Embryonic facial prominence (tissue), 1 donor: ENCODE measurements at regions not wholly inside any gene's neighbourhood (a gene's known extent, or its start where the extent isn't known, plus 50 kb on each side); places are given as distances from the start of the nearest gene placed in this dataset.
"Not testable (repeated sequence)": the region's sequence is repeated elsewhere in the genome, so short reads cannot be mapped to it uniquely, and the experiment has no call there.

Experiments
- DNase-seq: peaks from one replicate; pipeline ENCODE4 v3.0.0-alpha.2; 2016; ENCODE audit errors: extremely low spot score

DNA sequence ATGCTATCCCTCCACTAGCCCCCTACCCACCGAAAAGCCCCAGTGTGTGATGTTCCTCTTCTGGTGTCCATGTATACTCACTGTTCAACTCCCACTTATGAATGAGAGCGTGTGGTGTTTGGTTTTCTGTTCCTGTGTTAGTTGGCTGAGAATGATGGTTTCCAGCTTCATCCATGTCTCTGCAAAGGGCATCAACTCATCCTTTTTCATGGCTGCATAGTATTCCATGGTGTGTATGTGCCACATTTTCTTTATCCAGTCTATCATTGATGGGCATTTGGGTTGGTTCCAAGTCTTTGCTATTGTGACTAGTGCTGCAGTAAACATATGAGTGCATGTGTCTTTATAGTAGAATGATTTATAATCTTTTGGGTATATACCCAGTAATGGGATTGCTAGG is 599.3 kb upstream of the B3GAT1 start:
- not testable (repeated sequence) for DNase-seq

DNA sequence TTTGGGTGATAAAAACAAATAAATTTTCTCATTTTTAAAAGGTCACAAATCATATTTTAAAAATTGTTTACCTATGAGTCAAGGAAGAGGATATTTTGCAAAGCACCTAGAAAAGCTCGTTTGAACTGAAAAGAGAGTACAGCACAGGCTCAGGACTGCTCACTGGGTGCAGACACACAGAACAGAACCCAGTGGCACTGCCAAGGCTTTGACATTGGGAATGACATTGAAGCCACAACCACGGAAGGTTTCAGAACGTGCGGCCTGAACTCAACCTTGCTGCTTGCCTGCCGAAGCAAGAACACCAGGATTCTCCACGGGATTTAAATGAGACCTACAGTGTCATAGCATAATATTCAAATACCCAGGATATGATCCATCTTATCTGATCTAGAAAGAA is 597.1 kb upstream of the B3GAT1 start:
- DNase-seq: no peak

DNA sequence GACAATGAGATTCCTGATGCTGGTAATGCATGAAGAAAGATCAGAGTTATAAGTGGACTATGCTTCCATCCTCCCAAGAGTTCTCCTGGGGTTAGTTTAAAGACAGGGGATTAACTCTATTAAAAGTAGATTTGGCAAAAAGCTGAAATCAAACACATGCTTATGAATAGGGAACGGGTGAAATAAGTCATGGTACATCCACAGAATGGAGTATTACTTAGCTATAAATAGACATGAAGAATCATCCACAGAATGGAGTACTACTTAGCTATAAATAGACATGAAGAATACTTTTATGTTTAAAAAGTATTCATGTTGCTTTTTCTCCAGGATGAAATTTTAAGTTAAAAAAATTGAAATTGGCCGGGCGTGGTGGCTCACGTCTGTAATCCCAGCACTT is 596.4 kb upstream of the B3GAT1 start:
- no peak for DNase-seq

DNA sequence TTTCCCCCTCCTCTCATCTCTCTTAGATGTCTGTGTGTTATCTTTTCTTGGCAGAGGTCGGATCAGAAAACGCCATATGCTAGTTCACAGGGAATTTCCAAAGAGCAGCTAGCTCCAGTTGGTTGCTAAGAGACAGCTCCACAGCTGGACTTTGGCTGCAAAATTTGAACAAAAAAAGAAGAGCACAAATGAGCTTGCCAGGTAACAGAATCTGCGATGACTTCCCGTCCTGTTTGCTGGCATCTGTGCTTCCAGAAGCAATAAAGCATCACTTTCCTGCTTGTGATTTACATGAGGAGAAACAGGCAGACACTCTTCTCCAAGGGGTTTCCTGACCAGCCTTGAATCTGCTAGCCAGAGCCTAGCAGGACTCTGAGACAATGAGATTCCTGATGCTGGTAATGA is 596.0 kb upstream of the B3GAT1 start:
- no peak for DNase-seq

DNA sequence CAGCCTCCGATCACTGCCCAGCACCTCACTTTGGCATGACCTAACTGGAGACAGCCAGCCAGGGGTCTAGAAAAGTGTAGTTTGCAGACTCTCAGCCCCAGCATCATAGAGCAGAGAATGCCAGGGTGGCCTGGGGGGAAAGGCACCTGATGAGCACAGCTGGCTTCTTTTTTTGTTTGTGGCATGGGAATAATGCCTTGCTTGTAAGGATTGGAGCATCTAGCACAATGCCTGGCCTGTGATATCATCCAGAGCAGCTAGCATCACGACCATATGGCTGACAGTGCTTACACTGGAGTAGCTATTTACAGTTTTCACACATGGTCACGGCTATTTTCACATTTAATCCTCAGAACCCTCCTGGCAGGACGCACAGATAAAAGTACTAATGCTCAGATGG is 594.8 kb upstream of the B3GAT1 start:
- DNase-seq: no peak

DNA sequence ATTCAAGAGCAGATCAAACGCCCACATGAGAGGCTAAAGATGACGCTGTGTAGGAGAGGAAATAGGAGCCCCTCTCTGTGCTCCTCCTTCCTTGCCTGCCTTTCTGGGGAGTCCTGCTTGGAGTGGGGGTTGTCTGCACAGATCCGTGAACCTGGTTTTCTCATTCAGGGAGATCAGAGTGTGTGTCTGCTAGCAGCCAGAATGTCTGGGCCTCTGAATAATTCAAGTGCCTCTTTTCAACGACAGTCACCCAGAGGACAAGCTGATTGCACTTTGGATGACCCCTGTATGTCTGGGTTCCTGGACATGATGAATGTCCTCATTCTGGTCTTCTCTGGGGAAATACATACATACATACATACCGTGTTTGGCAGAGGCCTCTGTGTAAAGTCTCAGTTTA is 592.5 kb upstream of the B3GAT1 start:
- no peak for DNase-seq

DNA sequence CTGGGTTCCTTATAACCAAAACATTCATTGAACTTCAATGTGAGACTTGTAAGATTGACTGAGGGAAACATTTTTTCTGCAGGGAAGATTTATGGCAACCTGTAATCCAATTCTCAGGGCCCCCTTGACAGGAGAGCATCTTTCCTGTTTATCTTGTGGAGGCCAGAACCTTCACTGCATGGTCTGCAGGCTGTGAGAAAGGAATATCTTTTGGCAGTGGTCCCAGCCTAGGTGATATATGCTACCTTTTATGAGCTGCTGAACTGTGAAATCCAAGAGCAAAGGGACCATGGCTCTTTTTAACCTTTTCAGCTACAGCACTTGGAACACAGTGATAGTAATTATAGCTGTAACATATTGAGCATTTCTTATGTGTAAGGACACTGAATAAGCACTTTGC is 590.2 kb upstream of the B3GAT1 start:
- DNase-seq: no peak

DNA sequence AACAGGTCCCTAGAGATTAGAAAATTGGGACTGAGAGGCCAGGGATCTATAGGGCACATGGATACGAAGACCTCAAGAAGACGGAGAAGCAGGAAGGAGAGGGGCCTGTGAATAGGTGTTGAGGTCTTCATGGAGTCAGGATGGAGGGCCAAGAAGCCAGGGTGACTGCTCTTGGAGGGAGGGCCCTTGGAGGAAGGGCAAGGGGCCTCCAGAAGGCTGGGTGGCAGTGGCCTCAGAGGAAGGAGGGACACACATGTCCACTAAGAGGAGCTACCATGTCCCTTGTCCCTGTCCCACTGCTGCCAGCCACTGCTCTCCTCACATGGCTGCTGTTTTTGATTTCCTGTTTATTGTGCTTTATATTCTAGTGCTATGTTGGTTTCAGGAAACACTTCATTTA is 589.5 kb upstream of the B3GAT1 start:
- DNase-seq: no peak

DNA sequence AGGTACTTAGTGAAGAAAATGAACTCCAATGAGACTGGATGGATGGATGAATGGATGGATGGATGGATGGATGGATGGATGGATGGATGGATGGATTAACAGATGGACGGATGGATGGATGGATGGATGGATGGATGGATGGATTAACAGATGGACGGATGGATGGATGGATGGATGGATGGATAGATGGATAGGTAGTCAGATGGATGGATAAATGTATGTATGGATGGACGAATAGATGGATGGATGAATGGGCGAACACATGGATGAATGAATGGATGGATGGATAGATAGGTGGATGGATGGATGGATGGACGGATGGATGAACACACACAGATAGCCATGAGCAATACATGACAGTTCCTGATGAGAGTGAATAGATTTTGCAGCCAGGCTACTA is 589.0 kb upstream of the B3GAT1 start:
- not testable (repeated sequence) for DNase-seq

DNA sequence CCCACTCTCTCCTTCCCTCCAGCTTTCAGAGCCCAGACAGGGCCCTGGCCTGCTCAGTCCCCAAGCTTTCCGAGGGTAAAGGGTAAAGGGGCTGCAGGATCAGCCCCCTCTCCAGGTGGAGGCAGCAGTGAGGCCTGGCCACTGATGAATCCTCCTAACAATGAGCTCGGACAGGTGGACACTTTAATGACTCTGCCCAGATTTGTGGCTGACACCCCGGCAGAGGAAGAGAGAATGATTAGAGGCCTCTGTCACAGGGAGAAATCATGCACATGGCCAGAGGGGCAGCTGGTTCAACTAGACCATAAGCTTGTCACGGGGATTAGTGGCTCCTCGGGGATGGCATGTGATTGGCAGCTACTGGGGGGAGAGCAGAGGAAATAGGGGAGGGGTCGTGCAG is 587.5 kb upstream of the B3GAT1 start:
- no peak for DNase-seq

DNA sequence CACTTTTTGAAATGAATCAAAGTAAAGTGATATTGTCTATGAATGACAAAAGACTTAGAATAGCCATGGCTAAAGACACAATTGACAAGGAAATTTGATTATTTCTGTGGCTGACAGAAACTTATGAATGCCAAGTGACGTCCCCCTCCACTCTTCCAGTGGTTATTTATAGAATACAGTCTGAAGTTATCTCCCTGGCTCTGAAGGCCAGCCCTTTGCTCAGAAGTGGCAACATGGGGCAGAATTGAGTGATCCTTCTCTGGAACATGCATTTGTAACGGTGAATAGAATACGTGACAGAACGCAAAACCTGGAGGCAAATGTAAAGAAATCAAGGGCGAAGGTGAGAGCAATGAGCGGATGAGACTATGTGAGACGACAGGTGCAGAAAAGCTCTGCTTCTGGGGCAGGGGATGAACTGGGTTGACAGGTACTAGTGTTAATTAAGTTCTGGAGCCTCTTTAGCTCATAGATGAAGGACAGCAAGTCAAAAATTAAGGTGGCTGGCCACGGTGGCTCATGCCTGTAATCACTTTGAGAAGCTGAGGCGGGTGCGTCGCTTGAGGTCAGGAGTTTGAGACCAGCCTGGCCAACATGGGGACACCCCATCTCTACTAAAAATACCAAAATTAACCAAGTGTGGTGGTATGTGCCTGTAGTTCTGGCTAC is 585.7 kb upstream of the B3GAT1 start:
- DNase-seq: no peak

DNA sequence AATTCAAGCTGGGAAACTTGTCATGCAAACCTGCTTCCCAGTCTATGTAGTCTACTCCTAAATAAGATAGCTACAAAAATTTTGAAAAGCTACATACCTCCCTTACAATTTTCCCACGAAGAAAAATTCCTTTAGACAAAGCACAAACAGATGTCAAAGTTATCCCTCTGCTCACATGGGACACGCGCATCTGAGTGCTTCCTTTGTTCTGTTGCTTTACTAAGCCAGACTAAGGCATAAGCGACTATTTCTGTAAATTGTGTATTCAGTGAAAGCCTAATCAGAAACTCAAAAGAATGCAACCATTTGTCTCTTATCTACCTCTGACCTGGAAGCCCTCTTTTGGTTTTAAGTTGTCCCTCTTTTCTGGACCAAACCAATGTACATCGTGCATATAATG is 583.7 kb upstream of the B3GAT1 start:
- DNase-seq: no peak

DNA sequence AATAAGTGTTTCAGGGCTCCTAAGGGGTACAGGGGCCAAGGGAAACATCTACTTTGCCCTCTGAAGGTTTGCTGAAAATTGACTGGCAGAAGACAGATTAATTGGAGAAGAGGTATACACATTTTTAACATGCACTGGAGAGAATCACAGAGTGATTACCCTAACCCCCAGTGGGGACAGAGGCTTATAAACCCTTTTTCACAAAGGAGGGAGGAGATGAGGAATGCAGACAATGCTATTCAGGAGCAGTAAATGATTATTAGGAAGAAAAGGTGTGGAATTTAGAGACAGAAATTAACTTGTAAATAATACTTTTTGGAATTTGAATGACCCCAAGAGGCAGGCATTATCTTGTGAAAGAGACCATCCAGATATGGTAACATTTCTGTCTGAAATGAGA is 582.4 kb upstream of the B3GAT1 start:
- no peak for DNase-seq

DNA sequence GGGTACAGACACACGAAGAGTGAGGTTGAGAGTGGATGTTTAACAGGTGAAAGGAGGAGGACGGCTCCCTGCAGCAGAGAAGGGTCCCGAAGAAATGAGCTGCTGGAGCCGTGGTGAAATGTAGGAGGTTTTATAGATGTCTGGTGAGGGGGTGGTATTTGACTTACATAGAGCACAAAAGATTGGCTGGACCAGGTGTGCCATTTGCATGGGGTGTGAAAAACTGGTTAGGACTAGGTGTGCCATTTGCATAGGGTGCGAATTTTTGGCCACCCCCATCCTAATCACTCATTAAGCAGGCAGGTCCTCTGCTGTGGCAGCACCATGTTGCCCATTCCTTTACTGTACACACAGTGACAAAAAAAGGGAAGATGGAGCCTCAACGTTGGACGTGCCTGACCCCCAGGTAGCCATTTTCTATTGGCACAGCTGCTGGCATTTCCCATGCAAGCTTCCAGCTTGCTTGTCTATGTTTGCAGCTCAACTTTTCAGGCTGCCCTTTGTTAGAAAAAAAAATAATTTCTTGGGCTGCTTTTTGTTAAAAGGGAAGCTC is 581.7 kb upstream of the B3GAT1 start:
- DNase-seq: no peak

DNA sequence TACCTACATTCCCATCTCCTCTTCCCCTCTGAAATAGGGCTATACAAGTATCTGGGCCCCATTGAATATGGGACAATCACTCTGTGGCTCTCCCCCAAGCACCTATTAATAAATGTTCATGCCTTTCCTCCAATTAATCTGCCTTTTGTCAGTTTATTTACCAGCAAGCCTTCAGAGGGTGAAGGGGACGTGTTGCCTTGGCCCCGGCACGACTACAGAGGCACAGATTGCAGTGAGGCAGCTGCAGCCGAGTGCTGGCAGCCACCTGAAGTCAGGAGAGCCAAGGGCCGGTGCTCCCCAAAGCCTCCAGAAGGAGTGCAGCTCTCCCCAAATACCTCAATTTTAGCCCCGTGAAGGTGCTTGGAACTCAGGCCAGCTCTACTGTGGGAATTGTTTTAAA is 580.9 kb upstream of the B3GAT1 start:
- DNase-seq: no peak

DNA sequence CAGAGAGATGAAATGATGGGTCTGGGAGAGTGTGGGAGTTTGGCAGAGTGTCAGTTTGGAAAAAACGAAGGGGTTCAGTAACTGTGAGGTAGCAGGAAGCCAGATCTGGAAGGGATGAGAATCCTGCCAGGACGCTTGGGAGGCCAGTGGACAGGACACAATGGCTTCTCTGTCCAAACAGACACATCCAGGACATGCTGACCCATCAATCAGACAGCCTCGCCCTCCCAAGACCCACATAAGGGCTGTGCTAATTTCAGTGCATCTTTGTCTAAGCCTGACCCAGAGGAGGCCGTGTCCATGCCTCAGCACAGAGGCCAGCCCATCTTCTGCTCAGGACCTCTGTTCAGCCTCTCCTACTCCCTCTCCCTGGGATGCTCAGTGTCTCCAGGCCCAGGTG is 576.5 kb upstream of the B3GAT1 start:
- no peak for DNase-seq

DNA sequence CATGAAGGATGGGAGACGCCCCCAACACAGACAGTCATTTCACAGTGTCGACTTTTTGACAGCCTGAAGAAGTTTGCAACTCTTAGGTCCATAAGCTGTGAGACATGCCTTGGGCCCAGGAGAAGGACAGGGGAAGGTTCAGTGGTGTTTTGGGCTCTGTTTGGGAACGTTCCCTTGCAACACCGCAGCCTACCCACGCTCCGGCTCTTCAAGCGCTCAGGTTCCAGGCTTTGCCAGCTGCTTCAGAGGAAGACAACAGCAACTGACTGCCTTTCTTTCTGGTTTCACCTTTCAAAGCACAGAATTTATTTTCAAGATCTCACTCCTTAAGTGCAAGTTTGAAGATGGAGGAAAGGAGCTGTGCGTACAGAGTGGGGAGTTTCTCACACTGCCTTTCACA is 575.8 kb upstream of the B3GAT1 start:
- DNase-seq: no peak

DNA sequence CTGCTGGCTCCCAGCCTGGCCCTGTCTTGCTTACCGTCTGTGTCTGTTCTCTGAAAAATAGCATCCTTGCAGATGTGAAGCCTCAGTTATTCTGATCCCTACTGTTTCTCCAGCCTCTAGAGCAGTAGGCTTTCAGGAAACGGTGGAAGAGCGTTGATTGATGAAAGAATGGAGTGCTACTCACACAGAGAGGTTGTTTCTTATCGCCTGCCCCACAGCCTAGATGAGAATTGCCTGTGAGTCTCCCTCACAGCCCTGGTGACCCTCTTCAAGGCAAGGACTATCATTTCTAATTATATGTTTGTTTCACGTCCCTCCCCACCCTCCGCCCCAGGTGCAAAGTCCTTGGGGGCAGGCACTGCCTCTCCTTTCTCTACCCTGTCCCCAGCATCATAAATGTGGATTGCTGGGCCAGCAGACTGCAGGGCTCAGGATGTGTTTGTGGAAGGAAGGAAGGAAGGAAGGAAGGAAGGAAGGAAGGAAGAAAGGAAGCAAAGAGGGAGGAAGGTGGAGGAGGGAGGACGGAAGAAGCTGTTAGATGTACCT is 575.3 kb upstream of the B3GAT1 start:
- DNase-seq: no peak

DNA sequence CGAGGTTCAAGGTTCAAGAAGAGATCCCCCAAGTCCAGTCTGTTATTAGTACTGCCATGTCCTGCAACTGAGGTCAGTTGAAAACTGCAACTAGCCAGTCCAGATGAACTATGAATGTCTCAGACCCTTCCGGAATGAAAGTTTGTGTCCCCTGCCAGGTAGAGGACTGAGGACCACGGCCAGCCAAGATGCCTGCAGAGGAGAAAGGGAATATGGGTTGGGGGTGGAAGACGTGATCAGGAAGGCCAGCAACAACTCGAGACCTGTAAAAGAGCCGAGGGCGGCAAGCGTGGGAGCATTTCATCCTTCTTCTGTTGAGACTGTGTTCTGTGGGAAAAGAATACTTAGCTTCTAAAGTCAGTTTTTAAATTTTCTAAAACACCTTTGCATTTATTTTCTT is 572.4 kb upstream of the B3GAT1 start:
- DNase-seq: no peak

DNA sequence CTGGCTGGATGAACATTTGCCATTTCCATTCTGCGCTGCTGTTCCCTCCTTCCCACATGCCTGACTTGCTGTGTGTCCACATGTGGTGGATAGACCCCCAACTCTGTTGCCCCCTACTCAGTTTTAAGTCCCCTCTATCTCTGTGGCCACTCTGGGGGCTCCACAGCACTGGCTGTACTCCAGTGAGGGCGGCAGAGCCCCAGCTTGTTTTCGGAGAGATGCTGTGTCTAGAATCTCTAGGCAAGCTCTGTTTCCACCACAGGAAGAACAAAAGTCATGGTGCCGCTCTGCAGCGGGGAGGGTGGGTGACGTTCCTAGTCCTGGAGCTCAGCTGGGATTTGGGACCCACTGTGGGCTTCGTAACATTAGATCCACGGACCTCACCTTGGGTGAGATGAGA is 570.4 kb upstream of the B3GAT1 start:
- DNase-seq: not testable (repeated sequence)

DNA sequence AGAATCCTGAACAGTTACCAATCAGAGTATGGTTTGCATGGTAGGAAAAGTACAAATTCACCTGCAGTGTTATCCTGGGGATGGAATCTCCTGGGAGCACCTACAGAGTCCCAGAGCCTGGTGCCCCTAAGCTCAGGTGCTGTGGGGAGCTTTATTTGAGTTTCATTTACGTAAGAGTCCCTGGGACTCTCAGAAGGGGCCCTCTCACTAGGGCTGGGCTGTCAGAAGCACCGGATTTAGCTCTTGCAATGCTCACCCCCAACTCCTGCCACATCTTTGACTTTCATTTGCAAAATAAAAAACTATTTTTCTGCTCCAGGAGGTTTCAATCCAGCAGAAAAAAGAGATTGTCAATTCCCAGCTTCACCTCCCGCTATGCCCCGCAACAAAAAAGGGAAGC is 569.8 kb upstream of the B3GAT1 start:
- DNase-seq: no peak

DNA sequence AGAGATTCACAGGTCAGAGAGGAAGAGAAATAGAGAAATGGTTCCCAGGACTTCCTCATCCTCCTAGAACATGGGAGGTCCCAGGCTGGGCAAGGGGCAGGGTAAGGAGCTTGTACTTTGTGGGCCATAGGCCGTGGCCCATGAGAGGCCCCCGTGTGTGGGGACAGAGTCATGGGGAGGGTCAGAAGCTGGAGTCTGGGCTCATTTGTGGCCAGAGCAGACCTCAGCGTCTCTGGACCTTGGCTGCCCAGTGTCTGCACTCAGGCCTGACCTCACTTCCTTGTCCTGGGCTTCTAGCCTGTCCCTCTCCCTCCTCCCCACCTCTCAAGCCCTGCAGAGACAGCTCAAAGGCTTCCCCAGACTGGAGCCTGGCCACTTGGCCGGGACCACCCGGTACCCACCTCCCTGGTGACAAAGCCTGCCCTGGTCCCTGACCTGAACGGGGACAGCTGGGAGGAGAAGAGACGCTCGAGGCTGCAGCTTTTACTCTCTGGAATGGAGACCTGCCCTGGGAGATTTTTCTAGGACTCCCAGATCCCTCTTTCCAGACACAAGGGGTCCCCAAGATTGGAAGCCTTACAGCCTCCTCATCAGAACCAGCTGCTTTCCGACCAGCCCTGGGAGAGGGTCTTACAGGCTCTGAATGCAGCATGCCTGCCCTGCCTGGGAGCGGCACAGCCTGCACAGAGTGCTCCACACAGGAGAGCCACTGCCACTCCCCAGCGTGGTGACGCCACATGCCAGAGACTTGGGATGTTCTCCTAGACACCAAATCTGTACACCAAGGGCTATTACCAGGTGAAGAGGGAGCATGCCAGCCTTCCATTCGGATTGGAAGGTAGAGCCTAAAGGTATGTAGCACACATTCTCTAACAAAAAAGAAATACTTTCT is 569.0 kb upstream of the B3GAT1 start:
- no peak for DNase-seq

DNA sequence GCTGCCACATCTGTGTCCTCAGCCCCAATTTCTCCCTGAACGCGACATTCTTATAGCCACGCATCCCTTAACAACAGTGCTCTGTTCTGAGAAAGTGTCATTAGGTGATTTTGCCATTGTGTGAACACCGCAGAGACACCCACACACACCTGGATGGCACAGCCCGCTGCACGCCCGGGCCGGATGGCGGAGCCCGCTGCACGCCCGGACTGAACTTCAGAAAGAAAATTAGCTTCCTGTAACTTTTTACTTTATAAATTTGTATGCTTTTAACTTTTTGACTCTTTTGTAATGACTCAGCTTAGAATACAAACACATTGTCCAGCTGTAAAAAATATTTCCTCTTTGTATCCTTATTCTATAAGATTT is 567.0 kb upstream of the B3GAT1 start:
- DNase-seq: not testable (repeated sequence)
